NCI-H2107 (cell line): ENCODE measurements at regions not wholly inside any gene's neighbourhood (a gene's known extent, or its start where the extent isn't known, plus 50 kb on each side); places are given as distances from the start of the nearest gene placed in this dataset.
"Not testable (repeated sequence)": the region's sequence is repeated elsewhere in the genome, so short reads cannot be mapped to it uniquely, and the experiment has no call there.

ENCODE experiments used
- DNase-seq: peaks from one replicate; lab custom pipeline; 2025; lab: John Stamatoyannopoulos, UW

- DNase-seq = no peak
Observed at GRCh38 chr2:82968358-82968757, 1490.7 kb downstream of the SUCLG1 start.

DNA sequence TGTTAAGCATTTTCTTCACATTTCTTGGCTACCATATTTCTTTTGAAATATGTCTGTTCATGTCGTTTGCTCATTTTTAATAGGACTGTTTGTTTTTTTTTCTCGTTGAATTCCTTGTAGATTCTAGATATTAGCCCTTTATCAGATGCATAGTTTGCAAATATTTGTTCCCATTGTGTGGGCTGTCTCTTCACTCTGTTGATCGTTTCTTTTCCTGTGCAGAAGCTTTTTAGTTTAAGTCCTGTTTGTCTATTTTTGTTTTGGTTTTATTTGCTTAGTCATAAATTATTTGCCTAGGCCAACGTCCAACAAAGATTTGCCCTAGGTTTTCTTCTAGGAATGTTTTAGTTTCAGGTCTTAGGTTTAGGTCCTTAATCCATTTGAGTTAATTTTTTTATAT lies 1494.7 kb downstream of the SUCLG1 start:
- DNase-seq = no peak

GRCh38 chr2:82959727-82960126 lies 1499.4 kb downstream of the SUCLG1 start:
- no peak for DNase-seq

DNA sequence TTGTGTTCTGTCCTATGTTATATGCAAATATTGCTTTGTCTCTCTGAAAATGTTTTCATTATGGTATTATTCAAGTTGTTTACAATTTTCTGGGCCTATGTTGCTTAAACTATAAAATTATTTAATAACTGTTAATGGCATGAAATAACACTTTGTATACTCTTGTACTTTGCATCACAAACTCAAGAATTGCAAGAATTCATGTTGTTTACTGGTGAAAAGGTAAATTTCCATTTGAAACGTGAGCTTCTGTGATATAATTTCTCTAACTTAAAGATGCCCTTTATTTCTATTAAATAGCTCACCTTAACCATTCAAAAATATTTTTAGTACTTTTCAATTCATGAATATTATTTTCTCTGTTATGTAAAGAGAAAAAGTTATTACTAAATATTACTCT lies 1504.2 kb downstream of the SUCLG1 start:
- DNase-seq = no peak

GRCh38 chr2:82939211-82939610 lies 1519.9 kb downstream of the SUCLG1 start:
- no peak for DNase-seq

- not testable (repeated sequence) for DNase-seq
Observed at GRCh38 chr2:82938321-82938845, 1520.7 kb downstream of the SUCLG1 start.

DNA sequence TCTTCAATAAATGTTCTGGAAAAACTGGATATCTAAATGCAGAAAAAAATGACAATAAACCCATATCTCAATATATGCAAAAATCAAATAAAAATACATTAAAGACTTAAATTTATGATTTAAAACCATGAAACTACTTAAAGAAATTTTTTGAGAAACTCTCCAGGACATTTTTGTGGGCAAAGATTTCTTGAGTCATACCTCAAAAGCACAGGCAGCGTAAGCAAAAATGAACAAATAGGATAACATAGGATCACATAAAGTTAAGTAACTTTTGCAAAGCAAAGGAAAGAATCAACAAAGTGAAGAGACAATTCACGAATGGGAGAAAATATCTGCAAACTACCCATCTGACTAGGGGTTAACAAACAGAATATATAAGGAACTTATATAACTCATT lies 1545.5 kb downstream of the SUCLG1 start:
- no peak for DNase-seq

GRCh38 chr2:82896117-82896516 lies 1563.0 kb downstream of the SUCLG1 start:
- DNase-seq = no peak

- DNase-seq = no peak
Observed at GRCh38 chr2:82893190-82893589, 1565.9 kb downstream of the SUCLG1 start.

DNA sequence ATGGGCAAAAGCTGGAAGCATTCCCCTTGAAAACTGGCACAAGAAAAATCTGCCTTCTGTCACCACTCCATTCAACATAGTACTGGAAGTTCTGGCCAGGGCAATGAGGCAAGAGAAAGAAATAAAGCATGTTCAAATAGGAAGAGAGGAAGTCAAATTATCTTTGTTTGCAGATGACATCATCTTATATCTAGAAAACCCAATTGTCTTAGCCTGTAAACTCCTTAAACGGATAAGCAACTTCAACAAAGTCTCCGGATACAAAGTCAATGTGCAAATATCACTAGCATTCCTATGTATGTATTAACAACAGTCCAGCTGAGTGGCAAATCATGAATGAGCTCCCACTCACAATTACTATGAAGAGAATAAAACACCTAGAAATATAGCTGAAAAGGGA lies 1579.3 kb downstream of the SUCLG1 start:
- no peak for DNase-seq

- no peak for DNase-seq
Observed at GRCh38 chr2:82875858-82876257, 1583.2 kb downstream of the SUCLG1 start.

- no peak for DNase-seq
Observed at GRCh38 chr2:82857967-82858366, 1601.1 kb downstream of the SUCLG1 start.

DNA sequence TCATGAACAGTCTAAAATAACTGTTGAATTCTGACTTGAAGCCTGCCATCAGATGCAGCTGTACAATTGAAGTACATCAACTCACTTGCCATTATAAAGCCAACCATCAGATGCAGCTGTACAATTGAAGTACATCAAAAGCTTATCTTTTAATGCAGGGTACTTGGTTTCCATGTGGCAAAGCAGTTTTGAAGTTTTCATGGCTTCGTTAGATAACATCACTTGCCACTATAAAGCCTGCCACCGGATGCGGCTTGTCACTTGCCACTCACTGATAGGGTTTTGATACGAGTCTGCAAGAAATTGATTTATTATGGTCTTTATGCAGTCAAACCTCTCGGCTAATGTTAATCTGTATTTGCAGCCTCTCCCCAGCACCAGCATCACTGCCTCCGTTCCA lies 1605.8 kb downstream of the SUCLG1 start:
- no peak for DNase-seq

GRCh38 chr2:82852787-82853186 lies 1606.3 kb downstream of the SUCLG1 start:
- DNase-seq = no peak

DNA sequence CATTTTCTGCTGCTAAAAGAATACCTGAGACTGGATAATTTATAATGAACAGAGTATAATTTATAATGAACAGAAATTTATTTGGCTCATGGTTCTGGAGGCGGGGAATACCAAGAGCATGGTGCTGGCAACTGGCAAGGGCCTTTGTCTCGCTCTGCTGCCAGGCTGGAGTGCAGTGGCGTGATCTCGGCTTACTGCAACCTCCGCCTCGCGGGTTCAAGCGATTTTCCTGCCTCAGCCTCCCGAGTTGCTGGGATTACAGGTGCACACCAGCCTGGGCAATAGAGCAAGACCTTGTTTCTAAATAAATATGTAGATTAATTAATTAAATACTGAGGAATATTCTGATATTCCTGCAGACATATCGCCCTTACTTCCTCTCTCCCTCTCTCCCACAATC lies 1610.8 kb downstream of the SUCLG1 start:
- no peak for DNase-seq

DNA sequence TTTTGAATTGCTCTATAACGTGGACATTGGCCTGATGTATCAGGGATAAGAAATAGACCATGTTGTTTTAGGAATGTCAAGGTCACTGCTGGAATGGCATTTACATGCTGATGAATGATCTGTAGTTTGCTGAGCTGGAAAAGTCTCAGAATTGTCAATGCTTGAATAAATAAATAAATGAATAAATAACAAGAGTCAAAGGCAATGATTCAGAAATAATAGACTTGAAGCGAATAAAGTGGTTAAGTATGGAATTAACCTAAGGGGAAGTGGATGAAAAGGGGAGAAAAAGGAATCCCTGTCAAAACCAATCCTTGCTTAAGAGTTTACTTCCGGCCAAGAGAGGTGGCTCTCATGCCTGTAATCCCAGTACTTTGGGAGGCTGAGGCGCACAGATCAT lies 1620.0 kb downstream of the SUCLG1 start:
- DNase-seq = no peak

- no peak for DNase-seq
Observed at GRCh38 chr2:82837588-82838304, 1621.3 kb downstream of the SUCLG1 start.

- no peak for DNase-seq
Observed at GRCh38 chr2:82834893-82835292, 1624.2 kb downstream of the SUCLG1 start.

GRCh38 chr2:82827426-82827825 lies 1631.7 kb downstream of the SUCLG1 start:
- no peak for DNase-seq

DNA sequence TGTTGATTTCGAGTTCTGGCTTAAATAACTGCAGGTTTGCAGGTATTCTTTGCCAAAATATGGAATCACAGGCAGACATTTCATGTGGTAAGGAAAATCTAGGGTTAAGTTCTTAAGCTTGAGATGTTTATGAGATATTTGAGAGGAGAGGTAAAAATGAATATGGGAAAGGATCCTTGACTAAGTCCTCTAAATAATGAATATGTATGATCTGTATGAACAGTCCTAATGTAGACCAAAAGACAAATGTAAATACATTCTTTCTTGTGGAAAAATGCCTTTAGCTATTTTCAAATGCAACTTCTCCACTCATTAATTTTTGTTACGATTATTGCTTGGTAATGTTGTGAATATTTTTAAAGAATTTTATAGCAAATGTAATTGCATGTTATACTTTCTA lies 1632.6 kb downstream of the SUCLG1 start:
- DNase-seq = no peak

- DNase-seq = no peak
Observed at GRCh38 chr2:82825410-82826090, 1633.5 kb downstream of the SUCLG1 start.

GRCh38 chr2:82823892-82824291 lies 1635.2 kb downstream of the SUCLG1 start:
- DNase-seq = no peak

GRCh38 chr2:82819951-82820350 lies 1639.1 kb downstream of the SUCLG1 start:
- no peak for DNase-seq

DNA sequence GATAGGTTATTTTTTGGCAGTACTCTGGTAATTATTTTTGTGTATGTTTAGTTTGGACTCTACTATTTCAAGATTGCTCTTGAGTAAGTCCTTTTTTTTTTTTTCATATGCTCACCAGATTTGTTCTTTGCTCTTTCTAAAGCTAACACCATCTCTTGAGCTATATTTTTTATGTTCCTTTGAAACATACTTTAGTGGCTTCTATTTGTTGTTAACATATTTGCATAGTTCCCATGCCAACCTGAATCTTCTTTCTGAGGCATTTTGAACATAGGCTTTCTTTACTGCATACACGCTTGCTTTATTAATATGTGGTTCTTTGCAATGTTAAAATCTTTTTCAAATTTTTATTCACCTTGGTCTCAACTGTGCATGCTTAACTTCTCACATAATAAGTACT lies 1644.9 kb downstream of the SUCLG1 start:
- DNase-seq = no peak
